WTC11 (cell line): ENCODE measurements at regions not wholly inside any gene's neighbourhood (a gene's known extent, or its start where the extent isn't known, plus 50 kb on each side); places are given as distances from the start of the nearest gene placed in this dataset.

ENCODE experiments used
- ATAC-seq: fragments of 200-7000 bp; cut with Tn5 transposase; 2 replicates; pipeline ENCODE4 v1.10.0; 2021; ENCODE audit warnings: mild to moderate bottlenecking, moderate library complexity
- CTCF ChIA-PET: fragments of 300-600 bp; sonication (Branson Sonifier 250); formaldehyde crosslinking; loops from one replicate; lab custom pipeline; 2021; ENCODE audit warnings: antibody characterized with exemption; lab: Charles Lee
- POLR2A ChIA-PET: fragments of 350-600 bp; sonication (Branson Sonifier 250); formaldehyde crosslinking; loops from one replicate; lab custom pipeline; 2021; ENCODE audit warnings: antibody characterized with exemption; lab: Charles Lee
- DNase-seq: peaks from one replicate; pipeline ENCODE4 v3.0.0; 2021; ENCODE audit warnings: low spot score
- H3K27ac Mint-ChIP-seq: 2 replicates; pipeline ENCODE4 v1.8.0; 2021; ENCODE audit warnings: mixed read lengths
- H3K27me3 Mint-ChIP-seq: 2 replicates; pipeline ENCODE4 v1.8.0; 2021; ENCODE audit warnings: low read depth, mild to moderate bottlenecking, moderate library complexity, mixed read lengths
- H3K36me3 Mint-ChIP-seq: 2 replicates; pipeline ENCODE4 v1.8.0; 2021; ENCODE audit warnings: mixed read lengths
- H3K4me1 Mint-ChIP-seq: 2 replicates; pipeline ENCODE4 v1.8.0; 2022; ENCODE audit warnings: mixed read lengths
- H3K4me3 Mint-ChIP-seq: 2 replicates; pipeline ENCODE4 v1.8.0; 2021; ENCODE audit warnings: mild to moderate bottlenecking, moderate library complexity, mixed read lengths
- H3K9me3 Mint-ChIP-seq: 2 replicates; pipeline ENCODE4 v1.8.0; 2021; ENCODE audit warnings: mixed read lengths
- ARID4B ChIP-seq: sonication (generic); formaldehyde crosslinking; IDR thresholded peaks from 2 replicates; pipeline ENCODE4 v1.8.0; 2023; ENCODE audit warnings: missing genetic modification reagents, mild to moderate bottlenecking, borderline replicate concordance
- ATF6 ChIP-seq: sonication (generic); formaldehyde crosslinking; IDR thresholded peaks from 2 replicates; pipeline ENCODE4 v1.8.1; 2023; ENCODE audit warnings: mild to moderate bottlenecking, missing genetic modification reagents
- CDX4 ChIP-seq: fragments of 250-450 bp; sonication (Bioruptor Pico); IDR thresholded peaks from 2 replicates; pipeline ENCODE4 v1.9.0; 2021; ENCODE audit warnings: moderate library complexity, mild to moderate bottlenecking, inconsistent platforms, borderline replicate concordance
- CREM ChIP-seq: sonication (generic); formaldehyde crosslinking; IDR thresholded peaks from 2 replicates; pipeline ENCODE4 v1.8.1; 2022; ENCODE audit warnings: mild to moderate bottlenecking, missing genetic modification reagents, moderate library complexity
- FOXJ3 ChIP-seq: sonication (generic); formaldehyde crosslinking; IDR thresholded peaks from 2 replicates; pipeline ENCODE4 v1.9.0; 2021; ENCODE audit warnings: missing genetic modification reagents, mild to moderate bottlenecking, borderline replicate concordance
- FOXP4 ChIP-seq: sonication (generic); formaldehyde crosslinking; IDR thresholded peaks from 2 replicates; pipeline ENCODE4 v1.8.0; 2022; ENCODE audit warnings: mild to moderate bottlenecking, missing genetic modification reagents
- IRF2 ChIP-seq: sonication (generic); formaldehyde crosslinking; IDR thresholded peaks from 2 replicates; pipeline ENCODE4 v1.8.0; 2022; ENCODE audit warnings: low read depth, missing genetic modification reagents, borderline replicate concordance
- MXD4 ChIP-seq: fragments of 250-450 bp; sonication (Bioruptor Pico); IDR thresholded peaks from 2 replicates; pipeline ENCODE4 v1.8.0; 2021; ENCODE audit warnings: mild to moderate bottlenecking, moderate library complexity, borderline replicate concordance
- NFE2L1 ChIP-seq: sonication (generic); formaldehyde crosslinking; IDR thresholded peaks from 2 replicates; pipeline ENCODE4 v1.8.1; 2023; ENCODE audit warnings: missing genetic modification reagents
- STAT6 ChIP-seq: sonication (generic); formaldehyde crosslinking; conservative IDR thresholded peaks from 2 replicates; pipeline ENCODE4 v1.8.1; 2023; ENCODE audit warnings: mild to moderate bottlenecking, low read depth, missing genetic modification reagents, moderate library complexity
- ZBTB43 ChIP-seq: sonication (generic); formaldehyde crosslinking; IDR thresholded peaks from 2 replicates; pipeline ENCODE4 v1.8.1; 2023; ENCODE audit warnings: mild to moderate bottlenecking, missing genetic modification reagents
- ZMAT4 ChIP-seq: fragments of 250-450 bp; sonication (Bioruptor Pico); IDR thresholded peaks from 2 replicates; pipeline ENCODE4 v1.9.0; 2021; ENCODE audit warnings: mild to moderate bottlenecking
- ZNF138 ChIP-seq: sonication (generic); formaldehyde crosslinking; conservative IDR thresholded peaks from 2 replicates; pipeline ENCODE4 v1.8.1; 2022; ENCODE audit warnings: mild to moderate bottlenecking, moderate library complexity, missing genetic modification reagents
- ZNF219 ChIP-seq: sonication (generic); formaldehyde crosslinking; IDR thresholded peaks from 2 replicates; pipeline ENCODE4 v1.8.0; 2023; ENCODE audit warnings: missing genetic modification reagents, mild to moderate bottlenecking, borderline replicate concordance

- Mint-ChIP-seq H3K4me3 (no peak overlapping the region), H3K27me3 (peaks cover 2% of the 10 kb centered on the region; the same call in 1 of the 2 replicates), H3K9me3 (peaks cover 26% of the 10 kb centered on the region), H3K36me3 (peaks cover 7% of the 10 kb centered on the region), H3K4me1 (peaks cover 4% of the 10 kb centered on the region), H3K27ac (no peak overlapping the region)
- ChIA-PET POLR2A (no interaction called here), CTCF (interaction anchor here (0.7 to 1.3 kb wide), 5 partner anchors 37 to 171 kb away, joined by 3 to 4 read pairs (median 3); no protein-coding TSS in a partner anchor)
- ATAC-seq: peak; percentile 86
- peak; percentile 42 for DNase-seq
- no peak for TF ChIP-seq ZNF138 (CRISPR knock-in tag)
- TF ChIP-seq NFE2L1 (CRISPR knock-in tag): no peak
- TF ChIP-seq ZBTB43 (CRISPR knock-in tag): no peak
- TF ChIP-seq MXD4 (CRISPR knock-in tag): no peak
- no peak for TF ChIP-seq ATF6 (CRISPR knock-in tag)
- no peak for TF ChIP-seq IRF2 (CRISPR knock-in tag)
- TF ChIP-seq FOXJ3 (CRISPR knock-in tag): no peak
- no peak for TF ChIP-seq STAT6 (CRISPR knock-in tag)
- no peak for TF ChIP-seq CDX4 (CRISPR knock-in tag)
- no peak for TF ChIP-seq CREM (CRISPR knock-in tag)
Measured at GRCh38 chr9:134518004-134518606, 123.5 kb upstream of the COL5A1 start.

- peaks cover 7% of the 10 kb centered on the region for H3K4me1 Mint-ChIP-seq
- ChIA-PET POLR2A (no interaction called here), CTCF (no interaction called here)
- H3K4me3 Mint-ChIP-seq: no peak overlapping the region
- no peak for DNase-seq
- no peak for ATAC-seq
- no peak overlapping the region for H3K27ac Mint-ChIP-seq
- peaks cover 2% of the 10 kb centered on the region; the same call in 1 of the 2 replicates for H3K27me3 Mint-ChIP-seq
- H3K9me3 Mint-ChIP-seq: peaks cover 18% of the 10 kb centered on the region
- peaks cover 4% of the 10 kb centered on the region; the same call in 1 of the 2 replicates for H3K36me3 Mint-ChIP-seq
- no peak for TF ChIP-seq ARID4B (CRISPR knock-in tag)
- TF ChIP-seq ZNF219 (CRISPR knock-in tag): no peak
- TF ChIP-seq FOXP4: no peak
- TF ChIP-seq ZMAT4 (CRISPR knock-in tag): no peak
- no peak for TF ChIP-seq STAT6 (CRISPR knock-in tag)
- no peak for TF ChIP-seq NFE2L1 (CRISPR knock-in tag)
Measured at GRCh38 chr9:134519375-134520070, 122.1 kb upstream of the COL5A1 start.
